Muscle of back (tissue), 3 donors: ENCODE measurements at regions not wholly inside any gene's neighbourhood (a gene's known extent, or its start where the extent isn't known, plus 50 kb on each side); places are given as distances from the start of the nearest gene placed in this dataset.

ENCODE experiments used
- DNase-seq, 3 donors: peaks; one replicate each; pipeline versions ENCODE4 v3.0.0 to v3.0.0-alpha.2; 2013

DNA sequence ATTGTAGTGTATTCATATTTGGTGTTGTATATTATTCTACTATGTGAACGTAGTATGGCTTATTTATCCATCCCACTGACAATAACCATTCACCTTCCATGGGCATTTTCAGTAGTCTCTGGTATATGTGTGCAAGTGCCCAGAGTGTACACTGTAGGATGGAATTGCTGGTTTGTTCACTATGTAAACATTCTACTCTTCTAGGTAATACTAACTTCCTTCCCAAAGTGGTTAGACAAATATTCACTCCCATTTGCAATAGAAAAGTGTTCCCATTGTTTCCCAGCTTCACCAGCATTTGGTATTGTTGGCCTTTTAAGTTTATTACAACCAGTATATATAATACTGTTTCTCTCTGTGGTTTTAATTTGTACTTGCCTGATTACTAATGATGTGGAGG lies 153.7 kb downstream of the C7orf25 start:
- DNase-seq: no peak

DNA sequence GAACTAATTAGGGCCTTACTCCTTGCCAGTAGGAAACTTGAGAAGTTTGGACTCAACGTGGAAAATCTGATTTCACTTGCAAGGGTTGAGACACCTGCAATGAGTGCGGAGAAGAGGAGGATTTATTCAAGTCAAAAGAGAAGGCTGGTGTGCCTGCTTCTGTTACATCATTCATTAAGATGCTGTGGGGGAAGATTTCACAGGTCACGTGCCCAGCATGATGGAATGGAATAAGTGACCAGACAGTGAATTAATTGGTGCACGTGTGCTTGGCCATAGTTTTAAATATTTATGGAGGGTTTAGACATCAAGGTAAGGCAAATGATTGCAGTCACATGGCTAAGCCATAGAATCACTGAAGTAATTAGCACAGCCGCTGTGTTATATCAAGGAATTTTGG lies 155.0 kb downstream of the C7orf25 start:
- no peak for DNase-seq

- DNase-seq: peak in 1 of 3 donors; percentile 70
Measured at GRCh38 chr7:42753811-42754363, 158.0 kb downstream of the C7orf25 start.

GRCh38 chr7:42753367-42753766 lies 158.5 kb downstream of the C7orf25 start:
- DNase-seq: peak in 1 of 3 donors; percentile 67

- DNase-seq: no peak
Measured at GRCh38 chr7:42750172-42750571, 161.7 kb downstream of the C7orf25 start.

DNA sequence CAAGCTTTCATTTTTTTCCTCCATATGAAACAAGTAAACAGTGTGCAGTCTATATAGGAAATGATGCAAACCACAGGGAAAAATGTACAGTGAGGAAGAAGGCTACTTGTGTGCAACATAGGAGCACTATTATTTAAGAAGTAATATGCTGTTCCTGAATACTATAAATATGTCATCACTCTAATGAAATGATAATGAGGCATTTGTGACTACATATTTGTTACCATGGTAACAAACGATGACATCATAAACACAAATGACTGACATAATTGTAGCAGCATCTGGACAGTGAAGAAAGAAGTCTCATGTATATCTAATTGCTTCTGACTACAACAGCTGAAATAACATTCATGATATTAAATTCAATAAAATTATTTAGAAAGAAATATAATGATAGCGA lies 164.8 kb downstream of the C7orf25 start:
- DNase-seq: peak in 1 of 3 donors; percentile 75

GRCh38 chr7:42746214-42746613 lies 165.7 kb downstream of the C7orf25 start:
- no peak for DNase-seq

- DNase-seq: peak in 1 of 3 donors; percentile 85
Measured at GRCh38 chr7:42745357-42746059, 166.4 kb downstream of the C7orf25 start.

DNA sequence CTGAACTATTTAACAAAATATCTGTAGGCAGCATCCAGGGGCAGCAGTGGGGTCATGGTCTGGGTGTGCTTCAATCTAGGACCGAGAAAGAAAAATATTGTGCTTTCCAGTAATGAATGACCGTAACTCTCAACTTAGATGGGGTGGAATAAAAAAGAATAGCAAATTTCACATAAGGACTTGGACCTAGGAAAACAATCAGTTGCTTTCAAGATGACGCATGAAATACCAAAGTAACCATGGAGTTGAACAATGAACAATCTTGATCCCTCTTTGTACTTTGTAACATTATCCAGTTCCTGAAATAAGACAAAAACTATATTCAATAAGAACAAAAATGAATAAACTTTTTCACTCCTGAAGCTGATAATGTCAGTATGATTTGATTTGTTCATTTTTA lies 167.1 kb downstream of the C7orf25 start:
- DNase-seq: no peak

- peak in 1 of 3 donors; percentile 62 for DNase-seq
Measured at GRCh38 chr7:42743077-42743858, 168.6 kb downstream of the C7orf25 start.

DNA sequence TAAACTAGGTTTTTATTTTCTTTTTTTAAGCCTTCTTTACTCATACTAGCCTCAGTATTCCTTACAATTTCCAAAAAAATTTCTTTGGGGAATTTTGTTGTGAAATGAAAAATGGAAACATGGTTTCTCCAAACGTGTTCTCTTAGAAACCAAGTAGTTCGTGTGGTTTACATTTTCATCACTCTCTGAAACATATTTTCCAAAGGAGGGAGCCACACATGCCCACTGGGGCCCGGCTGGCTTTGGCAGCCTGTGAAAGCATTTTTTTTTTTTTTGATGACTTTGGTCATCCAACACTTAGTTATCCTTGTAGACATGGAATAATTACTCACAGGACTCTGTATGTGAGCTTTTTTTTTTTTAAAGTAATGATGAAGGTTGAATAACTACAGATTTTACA lies 169.6 kb downstream of the C7orf25 start:
- DNase-seq: peak in 1 of 3 donors; percentile 23

GRCh38 chr7:42740408-42740807 lies 171.5 kb downstream of the C7orf25 start:
- peak; percentile 56 to 80 (median 65) for DNase-seq

DNA sequence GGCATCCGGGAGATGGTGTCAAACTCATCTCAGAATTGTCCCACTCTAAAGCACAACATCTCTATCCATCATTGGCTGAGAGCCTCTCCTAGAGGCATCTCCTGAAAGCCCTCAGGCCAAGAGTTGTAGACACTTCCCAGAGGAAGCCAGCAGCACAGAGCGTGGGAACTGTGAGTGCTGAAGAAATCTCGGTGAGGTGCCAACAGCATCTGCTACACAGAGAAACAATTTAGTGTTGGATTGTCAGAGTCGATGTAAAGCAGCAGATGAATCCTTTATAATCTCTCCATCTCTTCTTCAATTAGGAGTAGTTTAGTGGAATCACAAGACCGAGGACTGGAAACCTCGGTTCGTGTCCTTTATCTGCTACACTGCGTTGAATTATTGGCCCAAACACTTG lies 172.2 kb downstream of the C7orf25 start:
- peak; percentile 69 to 93 (median 77) for DNase-seq

- DNase-seq: no peak
Measured at GRCh38 chr7:42736931-42737330, 174.9 kb downstream of the C7orf25 start.

GRCh38 chr7:42735081-42735480 lies 176.8 kb downstream of the C7orf25 start:
- no peak for DNase-seq

DNA sequence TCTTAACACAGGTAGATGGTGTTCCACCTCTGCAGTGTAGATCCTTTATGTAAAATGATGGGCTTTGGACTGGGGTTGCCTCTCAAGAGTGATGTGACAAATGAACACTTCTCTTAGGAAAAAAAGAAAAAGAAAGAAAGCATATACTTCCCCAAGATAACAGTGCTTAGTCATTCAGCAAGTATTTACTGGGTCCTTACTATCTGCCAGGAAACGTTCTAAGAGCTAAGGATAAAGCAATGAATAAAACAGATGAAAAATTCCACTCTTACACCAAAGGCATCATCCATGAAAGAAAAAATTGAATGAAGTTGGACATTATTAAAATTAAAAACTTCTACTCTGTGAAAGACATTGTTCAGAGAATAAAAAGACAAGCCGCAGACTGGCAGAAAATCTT lies 177.3 kb downstream of the C7orf25 start:
- DNase-seq: peak in 1 of 3 donors; percentile 55

DNA sequence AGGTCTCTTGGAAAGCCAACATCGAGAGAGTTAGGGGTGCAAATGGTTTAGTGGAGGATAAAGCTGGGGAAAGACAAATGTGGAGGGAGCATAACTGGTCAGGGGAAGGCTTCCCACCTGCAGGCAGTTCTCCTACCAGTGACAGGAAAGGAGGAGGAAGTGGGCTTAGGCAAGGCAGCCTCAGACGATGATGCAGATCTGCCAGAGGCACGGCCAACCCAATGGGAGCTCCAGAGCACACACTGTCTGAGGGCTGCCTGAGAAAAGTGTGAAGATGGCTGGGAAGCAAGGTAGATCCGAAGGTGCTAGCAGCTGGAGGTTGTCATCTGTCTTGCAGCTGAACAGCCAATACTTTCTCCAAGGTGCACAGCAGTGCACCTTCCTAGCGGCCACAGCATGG lies 178.8 kb downstream of the C7orf25 start:
- no peak for DNase-seq

DNA sequence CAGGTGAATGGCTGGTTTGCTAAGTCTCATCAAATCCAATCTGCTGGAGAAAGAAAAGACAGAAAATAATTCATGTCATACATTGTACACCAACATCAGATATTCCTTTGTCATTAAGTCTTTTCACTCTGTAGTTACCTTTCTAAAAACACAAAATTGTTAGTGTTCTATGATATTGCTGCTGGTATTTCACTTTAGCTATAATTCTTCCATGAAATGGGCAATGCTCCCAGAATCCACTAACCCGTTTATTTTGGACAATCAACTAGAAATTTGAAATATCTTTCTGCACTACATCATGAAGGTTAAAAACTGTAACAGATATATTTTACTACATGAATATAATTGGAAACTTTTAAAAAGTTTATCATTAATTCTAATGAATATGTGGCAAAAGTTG lies 181.3 kb downstream of the C7orf25 start:
- DNase-seq: peak in 1 of 3 donors; percentile 75

DNA sequence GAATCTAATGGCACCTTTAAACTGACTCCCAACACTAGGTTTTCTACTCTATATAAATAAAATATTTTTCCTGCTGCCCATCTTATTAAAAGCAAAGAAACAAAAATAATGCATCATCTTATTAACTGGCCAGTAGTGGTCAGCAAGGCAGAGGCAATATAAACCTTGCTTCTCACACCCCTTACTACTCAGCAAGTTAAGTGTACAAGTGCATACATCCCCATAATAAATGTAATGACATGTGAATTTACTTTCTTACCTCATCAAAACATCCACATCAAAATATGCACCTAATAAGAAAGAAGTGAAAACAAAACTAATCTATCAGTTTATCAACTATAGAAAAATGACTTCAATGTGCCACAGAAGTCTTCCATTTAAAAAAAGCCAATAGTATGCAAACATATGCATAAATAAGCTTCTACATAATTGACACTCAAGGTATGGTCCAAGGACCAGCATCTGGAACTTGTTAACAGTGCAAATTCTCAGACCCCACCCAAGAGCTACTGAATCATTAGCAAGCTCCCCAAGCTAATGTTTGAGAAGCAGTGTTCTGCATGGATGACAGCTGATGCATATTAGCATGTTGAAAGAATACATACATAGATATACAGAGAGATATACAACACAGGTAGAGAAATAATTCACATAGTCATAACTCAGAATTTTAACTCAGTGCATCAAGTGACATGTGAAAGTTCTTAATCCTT lies 182.7 kb downstream of the C7orf25 start:
- DNase-seq: no peak

- peak in 1 of 3 donors; percentile 56 for DNase-seq
Measured at GRCh38 chr7:42727451-42727850, 184.4 kb downstream of the C7orf25 start.

DNA sequence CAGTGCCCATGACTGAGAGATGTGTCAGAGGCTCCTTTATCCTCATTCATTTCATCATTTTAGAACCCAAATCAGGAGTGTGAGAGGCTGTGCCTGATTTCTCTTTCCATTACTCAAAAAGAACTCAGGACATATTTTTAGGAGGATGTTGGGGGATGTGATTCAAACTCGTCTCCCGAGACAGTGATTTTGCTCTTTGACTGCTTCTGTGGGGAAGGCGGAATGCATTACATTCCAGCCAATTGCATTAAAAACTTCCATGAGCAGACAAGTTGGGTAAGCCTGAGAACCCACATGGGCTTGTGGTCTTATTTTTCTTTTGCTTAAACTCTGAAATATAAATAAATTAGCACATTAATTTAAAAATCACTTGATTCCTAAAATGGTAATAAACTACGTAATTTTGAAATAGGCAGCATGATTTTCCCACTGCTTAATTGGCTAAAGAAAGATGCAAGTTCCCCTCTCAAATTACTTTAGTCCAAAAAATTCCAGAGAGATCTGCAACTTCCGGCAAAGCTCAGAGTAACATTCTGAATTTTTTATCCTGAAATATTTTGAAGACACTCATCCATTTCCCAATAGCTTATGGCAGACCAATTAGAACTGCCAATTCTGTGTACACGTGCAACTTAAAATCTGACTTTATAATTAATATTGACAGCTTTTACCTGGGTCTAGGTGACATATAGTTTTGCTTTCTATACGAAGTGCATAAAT lies 185.6 kb downstream of the C7orf25 start:
- DNase-seq: peak in 2 of 3 donors; percentile 46 to 66

DNA sequence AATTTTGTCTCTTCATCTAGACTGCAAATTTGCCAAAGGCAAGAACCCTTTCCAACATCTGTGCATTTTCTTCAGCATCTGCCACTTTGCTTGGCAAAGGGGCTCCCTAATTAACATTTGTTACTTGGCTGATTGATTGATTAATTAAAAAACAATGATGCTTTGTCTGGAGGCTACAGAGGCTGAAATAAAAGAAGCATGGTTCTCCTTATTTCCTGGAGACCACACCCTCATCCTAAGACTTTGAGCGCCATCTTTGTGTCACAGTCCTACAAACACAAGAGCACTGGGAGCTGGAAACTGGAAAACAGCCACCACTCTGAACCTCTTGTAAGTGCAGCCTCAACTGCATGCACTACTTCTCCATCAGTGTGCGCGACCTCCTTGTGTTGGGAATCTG lies 189.2 kb downstream of the C7orf25 start:
- DNase-seq: no peak
